ENCODE measurements at regions not wholly inside any gene's neighbourhood (a gene's known extent, or its start where the extent isn't known, plus 50 kb on each side); places are given as distances from the start of the nearest gene placed in this dataset.

GRCh38 chr1:118717893-118718292, 270.2 kb downstream of the TBX15 start:
- H3K4ac ChIP-seq (ENCODE audit: low read depth, low read length) = no peak overlapping the region
- no peak overlapping the region for H3K23ac ChIP-seq (ENCODE audit: low read depth, low read length)
- ATAC-seq (ENCODE audit: low read depth) (no peak), DNase-seq (no peak)
- no peaks in the 10 kb centered on the region for H4K20me1 ChIP-seq (ENCODE audit: insufficient read depth, low read length)
- no peaks in the 10 kb centered on the region for H3K27me3 ChIP-seq (ENCODE audit: control insufficient read depth, insufficient read depth, low read length)
- ChIA-PET CTCF (no interaction called here), POLR2A (ENCODE audit: unreplicated experiment) (no interaction called here)
- no peak overlapping the region for H4K8ac ChIP-seq (ENCODE audit: low read depth in 2 of 2, low read length in 2 of 2)
- no peak overlapping the region for H2AK5ac ChIP-seq (ENCODE audit: low read depth, low read length)
- no peak overlapping the region for H3K56ac ChIP-seq (ENCODE audit: extremely low read depth, insufficient read depth, low read length)
- no peak overlapping the region for H3K14ac ChIP-seq (replicated peaks; ENCODE audit: low read depth, low read length)
- H2BK120ac ChIP-seq (ENCODE audit: low read depth, low read length) = no peak overlapping the region
- H3K18ac ChIP-seq (ENCODE audit: low read depth, low read length) = no peak overlapping the region
- intact Hi-C loops (cut with micrococcal nuclease) (no loop called here), dilution Hi-C loops (cut with HindIII; ENCODE audit: low sequenced_read_pairs, unreplicated experiment) (no loop called here), in situ Hi-C loops (cut with MboI; ENCODE audit: low sequenced_read_pairs) (no loop called here)
- H2AFZ ChIP-seq (replicated peaks; ENCODE audit: low read length, poor library complexity) = no peak overlapping the region
- no peak overlapping the region for H4K5ac ChIP-seq (ENCODE audit: low read depth, low read length)
- no peak overlapping the region for H3K27ac ChIP-seq (ENCODE audit: insufficient read depth, low read length)
- no peaks in the 10 kb centered on the region for H3K79me1 ChIP-seq (ENCODE audit: low read depth in 1 of 2, low read length in 2 of 2)
- no CpG with 5 or more reads among the region's 3 CpGs for WGBS, 2 experiments (ENCODE audit: extremely low coverage in 2 of 2, insufficient read length in 1 of 2)
- no peak overlapping the region for H3K4me3 ChIP-seq (ENCODE audit: insufficient read depth, low read depth, low read length)
- BruUV-seq (replicated peaks) = no TSS peak
- no peak overlapping the region for H2BK5ac ChIP-seq (ENCODE audit: low read depth, low read length, poor library complexity, severe bottlenecking)
- no peak overlapping the region for H3K4me2 ChIP-seq (ENCODE audit: low read depth, low read length)
- no peak overlapping the region for H2BK20ac ChIP-seq (ENCODE audit: low read depth, low read length)
- no peak overlapping the region for H4K91ac ChIP-seq (ENCODE audit: insufficient read depth, low read depth, low read length)
- no peak for TF ChIP-seq CEBPB (IDR thresholded peaks at IDR 0.05; ENCODE audit: low read depth, low read length)
- no peak for TF ChIP-seq FOS (IDR thresholded peaks at IDR 0.05; ENCODE audit: low read depth, low read length)
- TF ChIP-seq, protein P1, sequence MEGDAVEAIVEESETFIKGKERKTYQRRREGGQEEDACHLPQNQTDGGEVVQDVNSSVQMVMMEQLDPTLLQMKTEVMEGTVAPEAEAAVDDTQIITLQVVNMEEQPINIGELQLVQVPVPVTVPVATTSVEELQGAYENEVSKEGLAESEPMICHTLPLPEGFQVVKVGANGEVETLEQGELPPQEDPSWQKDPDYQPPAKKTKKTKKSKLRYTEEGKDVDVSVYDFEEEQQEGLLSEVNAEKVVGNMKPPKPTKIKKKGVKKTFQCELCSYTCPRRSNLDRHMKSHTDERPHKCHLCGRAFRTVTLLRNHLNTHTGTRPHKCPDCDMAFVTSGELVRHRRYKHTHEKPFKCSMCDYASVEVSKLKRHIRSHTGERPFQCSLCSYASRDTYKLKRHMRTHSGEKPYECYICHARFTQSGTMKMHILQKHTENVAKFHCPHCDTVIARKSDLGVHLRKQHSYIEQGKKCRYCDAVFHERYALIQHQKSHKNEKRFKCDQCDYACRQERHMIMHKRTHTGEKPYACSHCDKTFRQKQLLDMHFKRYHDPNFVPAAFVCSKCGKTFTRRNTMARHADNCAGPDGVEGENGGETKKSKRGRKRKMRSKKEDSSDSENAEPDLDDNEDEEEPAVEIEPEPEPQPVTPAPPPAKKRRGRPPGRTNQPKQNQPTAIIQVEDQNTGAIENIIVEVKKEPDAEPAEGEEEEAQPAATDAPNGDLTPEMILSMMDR (conservative IDR thresholded peaks at IDR 0.05; ENCODE audit: low read depth, low read length) = no peak
- no peak for TF ChIP-seq MXI1 (IDR thresholded peaks at IDR 0.05; ENCODE audit: borderline replicate concordance, low read depth, low read length)
- TF ChIP-seq RFX5 (IDR thresholded peaks at IDR 0.05; ENCODE audit: low read depth, low read length) = no peak
- no peak for TF ChIP-seq MAZ (IDR thresholded peaks at IDR 0.05; ENCODE audit: borderline replicate concordance, low read depth, low read length)
- no peak for TF ChIP-seq RCOR1 (IDR thresholded peaks at IDR 0.05; ENCODE audit: insufficient replicate concordance, low read length)
- TF ChIP-seq, protein P2, sequence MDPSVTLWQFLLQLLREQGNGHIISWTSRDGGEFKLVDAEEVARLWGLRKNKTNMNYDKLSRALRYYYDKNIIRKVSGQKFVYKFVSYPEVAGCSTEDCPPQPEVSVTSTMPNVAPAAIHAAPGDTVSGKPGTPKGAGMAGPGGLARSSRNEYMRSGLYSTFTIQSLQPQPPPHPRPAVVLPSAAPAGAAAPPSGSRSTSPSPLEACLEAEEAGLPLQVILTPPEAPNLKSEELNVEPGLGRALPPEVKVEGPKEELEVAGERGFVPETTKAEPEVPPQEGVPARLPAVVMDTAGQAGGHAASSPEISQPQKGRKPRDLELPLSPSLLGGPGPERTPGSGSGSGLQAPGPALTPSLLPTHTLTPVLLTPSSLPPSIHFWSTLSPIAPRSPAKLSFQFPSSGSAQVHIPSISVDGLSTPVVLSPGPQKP (IDR thresholded peaks at IDR 0.05; ENCODE audit: borderline replicate concordance, low read depth, low read length) = no peak
- TF ChIP-seq NFE2L2 (IDR thresholded peaks at IDR 0.05; ENCODE audit: low read depth, low read length) = no peak
- TF ChIP-seq CHD1 (IDR thresholded peaks at IDR 0.05; ENCODE audit: low read depth, low read length) = no peak
- TF ChIP-seq POLR2A (IDR thresholded peaks at IDR 0.05; ENCODE audit: low read depth, low read length) = no peak
- H3K36me3 ChIP-seq (ENCODE audit: control insufficient read depth, insufficient read depth, low read length) = no peaks in the 10 kb centered on the region
- no peak overlapping the region for H2BK15ac ChIP-seq (ENCODE audit: low read depth, low read length)
- H3K9ac ChIP-seq (ENCODE audit: low read depth, low read length) = no peak overlapping the region
- no peak overlapping the region for H2AK9ac ChIP-seq (replicated peaks; ENCODE audit: low read depth, low read length, poor library complexity)
- H3K9me3 ChIP-seq (ENCODE audit: control insufficient read depth, insufficient read depth, low read length) = no peaks in the 10 kb centered on the region
- H3K4me1 ChIP-seq (ENCODE audit: control insufficient read depth, insufficient read depth, low read length) = no peaks in the 10 kb centered on the region
- H3K9me1 ChIP-seq (ENCODE audit: insufficient read depth, low read length) = no peaks in the 10 kb centered on the region
